ENCODE measurements at regions not wholly inside any gene's neighbourhood (a gene's known extent, or its start where the extent isn't known, plus 50 kb on each side); places are given as distances from the start of the nearest gene placed in this dataset.

- TF ChIP-seq, protein P1, sequence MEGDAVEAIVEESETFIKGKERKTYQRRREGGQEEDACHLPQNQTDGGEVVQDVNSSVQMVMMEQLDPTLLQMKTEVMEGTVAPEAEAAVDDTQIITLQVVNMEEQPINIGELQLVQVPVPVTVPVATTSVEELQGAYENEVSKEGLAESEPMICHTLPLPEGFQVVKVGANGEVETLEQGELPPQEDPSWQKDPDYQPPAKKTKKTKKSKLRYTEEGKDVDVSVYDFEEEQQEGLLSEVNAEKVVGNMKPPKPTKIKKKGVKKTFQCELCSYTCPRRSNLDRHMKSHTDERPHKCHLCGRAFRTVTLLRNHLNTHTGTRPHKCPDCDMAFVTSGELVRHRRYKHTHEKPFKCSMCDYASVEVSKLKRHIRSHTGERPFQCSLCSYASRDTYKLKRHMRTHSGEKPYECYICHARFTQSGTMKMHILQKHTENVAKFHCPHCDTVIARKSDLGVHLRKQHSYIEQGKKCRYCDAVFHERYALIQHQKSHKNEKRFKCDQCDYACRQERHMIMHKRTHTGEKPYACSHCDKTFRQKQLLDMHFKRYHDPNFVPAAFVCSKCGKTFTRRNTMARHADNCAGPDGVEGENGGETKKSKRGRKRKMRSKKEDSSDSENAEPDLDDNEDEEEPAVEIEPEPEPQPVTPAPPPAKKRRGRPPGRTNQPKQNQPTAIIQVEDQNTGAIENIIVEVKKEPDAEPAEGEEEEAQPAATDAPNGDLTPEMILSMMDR (IDR thresholded peaks at IDR 0.05): no peak
- TF ChIP-seq POLR2A (IDR thresholded peaks at IDR 0.05): no peak
These were observed 124.9 kb upstream of the MRI1 start for GRCh38 chr19:13639342-13639929.

Data from uterus (tissue), 2 donors.